Smooth muscle cell (in vitro differentiated cells): ENCODE measurements at regions not wholly inside any gene's neighbourhood (a gene's known extent, or its start where the extent isn't known, plus 50 kb on each side); places are given as distances from the start of the nearest gene placed in this dataset.

ENCODE experiments used
- DNase-seq: peaks from one replicate; lab custom pipeline; 2025; ENCODE audit not compliant: unreplicated experiment; lab: John Stamatoyannopoulos, UW
- H2AFZ ChIP-seq: fragments of 200-600 bp; sonication (generic); 2 replicates; pipeline ENCODE4 v1.6.0; 2016; ENCODE audit warnings: antibody characterized with exemption, low read depth, mild to moderate bottlenecking
- H3F3A ChIP-seq: fragments of 200-600 bp; sonication (generic); 2 replicates; pipeline ENCODE4 v1.6.0; 2017; ENCODE audit warnings: antibody characterized with exemption, low read depth
- H3K27ac ChIP-seq: fragments of 200-600 bp; sonication (generic); 2 replicates; pipeline ENCODE4 v1.5.1; 2016; ENCODE audit warnings: low read depth, mild to moderate bottlenecking
- H3K27me3 ChIP-seq: fragments of 200-600 bp; sonication (generic); 2 replicates; pipeline ENCODE4 v1.6.1; 2016; ENCODE audit warnings: low read depth, mild to moderate bottlenecking
- H3K36me3 ChIP-seq: fragments of 200-600 bp; sonication (generic); 2 replicates; pipeline ENCODE4 v1.5.1; 2016; ENCODE audit warnings: low read depth
- H3K4me1 ChIP-seq: fragments of 200-600 bp; sonication (generic); 2 replicates; pipeline ENCODE4 v1.5.1; 2016; ENCODE audit warnings: low read depth
- H3K4me2 ChIP-seq: fragments of 200-600 bp; sonication (generic); 2 replicates; pipeline ENCODE4 v1.6.0; 2016; ENCODE audit warnings: mild to moderate bottlenecking
- H3K4me3 ChIP-seq: fragments of 200-600 bp; sonication (generic); 2 replicates; pipeline ENCODE4 v1.5.1; 2016; ENCODE audit warnings: mild to moderate bottlenecking
- H3K79me2 ChIP-seq: fragments of 200-600 bp; sonication (generic); 2 replicates; pipeline ENCODE4 v1.6.0; 2016; ENCODE audit warnings: low read depth, mild to moderate bottlenecking
- H3K9ac ChIP-seq: fragments of 200-600 bp; sonication (generic); 2 replicates; pipeline ENCODE4 v1.6.0; 2016; ENCODE audit warnings: low read depth
- H3K9me3 ChIP-seq: fragments of 200-600 bp; sonication (generic); replicated peaks from 2 replicates; pipeline ENCODE4 v1.5.1; 2016; ENCODE audit warnings: low read depth
- H4K20me1 ChIP-seq: fragments of 200-600 bp; sonication (generic); 2 replicates; pipeline ENCODE4 v1.6.0; 2016; ENCODE audit warnings: low read depth
- WGBS: methylation state at CpG from one replicate; pipeline ENCODE4 v1.1.7; 2016; ENCODE audit warnings: low lambda C conversion rate; 5-methylcytosine and 5-hydroxymethylcytosine counted together
- TF ChIP-seq, protein P1 (sequence below): fragments of 200-600 bp; sonication (generic); IDR thresholded peaks from 2 replicates; pipeline ENCODE4 v1.5.1; 2017; ENCODE audit warnings: borderline replicate concordance, mild to moderate bottlenecking, antibody characterized with exemption; ENCODE audit not compliant: insufficient read depth, poor library complexity, severe bottlenecking

DNA sequence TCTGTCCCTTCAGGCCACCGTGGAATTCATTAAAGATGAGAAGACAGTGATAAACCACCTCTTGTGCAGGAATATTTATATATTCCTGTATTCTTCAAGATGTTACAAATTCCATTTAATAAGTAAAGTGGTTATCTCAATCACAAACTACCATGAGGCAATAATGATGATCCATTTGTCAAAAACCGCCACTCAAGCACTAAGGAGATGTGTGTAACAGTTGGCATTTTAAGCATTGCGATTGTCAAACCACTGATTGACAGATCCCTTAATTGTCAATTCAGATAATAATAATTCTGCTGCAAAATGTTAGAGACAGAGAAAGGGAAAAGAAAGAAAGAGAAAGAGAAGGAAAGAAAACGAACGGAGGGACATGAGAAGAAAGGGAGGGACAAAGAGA, 476.1 kb upstream of the RBFOX1 start:
- Histone ChIP-seq H3K36me3 (no peaks in the 10 kb centered on the region), H3K4me3 (no peak overlapping the region), H2AFZ (no peak overlapping the region), H3K79me2 (no peaks in the 10 kb centered on the region), H3K9ac (no peak overlapping the region), H3K4me2 (no peak overlapping the region), H3K27ac (no peak overlapping the region), H4K20me1 (no peaks in the 10 kb centered on the region), H3F3A (no peaks in the 10 kb centered on the region), H3K27me3 (peaks cover 46% of the 10 kb centered on the region), H3K4me1 (peaks cover 9% of the 10 kb centered on the region), H3K9me3 (no peaks in the 10 kb centered on the region)
- WGBS, result 77% methylated on average over 5 of the region's 5 CpGs
- no peak for DNase-seq
- TF ChIP-seq, protein P1, sequence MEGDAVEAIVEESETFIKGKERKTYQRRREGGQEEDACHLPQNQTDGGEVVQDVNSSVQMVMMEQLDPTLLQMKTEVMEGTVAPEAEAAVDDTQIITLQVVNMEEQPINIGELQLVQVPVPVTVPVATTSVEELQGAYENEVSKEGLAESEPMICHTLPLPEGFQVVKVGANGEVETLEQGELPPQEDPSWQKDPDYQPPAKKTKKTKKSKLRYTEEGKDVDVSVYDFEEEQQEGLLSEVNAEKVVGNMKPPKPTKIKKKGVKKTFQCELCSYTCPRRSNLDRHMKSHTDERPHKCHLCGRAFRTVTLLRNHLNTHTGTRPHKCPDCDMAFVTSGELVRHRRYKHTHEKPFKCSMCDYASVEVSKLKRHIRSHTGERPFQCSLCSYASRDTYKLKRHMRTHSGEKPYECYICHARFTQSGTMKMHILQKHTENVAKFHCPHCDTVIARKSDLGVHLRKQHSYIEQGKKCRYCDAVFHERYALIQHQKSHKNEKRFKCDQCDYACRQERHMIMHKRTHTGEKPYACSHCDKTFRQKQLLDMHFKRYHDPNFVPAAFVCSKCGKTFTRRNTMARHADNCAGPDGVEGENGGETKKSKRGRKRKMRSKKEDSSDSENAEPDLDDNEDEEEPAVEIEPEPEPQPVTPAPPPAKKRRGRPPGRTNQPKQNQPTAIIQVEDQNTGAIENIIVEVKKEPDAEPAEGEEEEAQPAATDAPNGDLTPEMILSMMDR, result no peak

DNA sequence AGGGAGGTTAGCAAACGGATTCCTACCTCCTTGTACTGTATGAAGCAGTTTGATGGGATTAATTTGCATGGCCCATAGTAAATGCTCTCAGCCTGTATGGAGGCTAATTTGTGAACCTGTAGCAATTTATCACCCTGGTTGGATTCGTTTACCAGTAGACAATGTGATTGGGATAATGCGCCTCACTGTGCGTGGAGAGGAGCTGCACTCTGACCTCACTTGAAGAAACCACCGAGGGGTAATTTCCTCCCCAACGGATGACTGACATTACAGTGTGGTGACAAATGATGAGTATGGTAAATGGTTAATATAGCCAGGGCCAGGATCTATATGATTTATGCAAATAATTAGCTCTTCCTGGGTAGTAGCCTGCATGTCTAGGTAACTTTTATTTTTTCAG, 479.1 kb upstream of the RBFOX1 start:
- WGBS, result 83% methylated on average over 6 of the region's 6 CpGs
- no peak for DNase-seq
- H3K27ac ChIP-seq, result no peak overlapping the region
- H2AFZ ChIP-seq, result no peak overlapping the region
- no peaks in the 10 kb centered on the region for H3K36me3 ChIP-seq
- H3K4me2 ChIP-seq, result no peak overlapping the region
- H3K4me1 ChIP-seq, result no peaks in the 10 kb centered on the region
- no peaks in the 10 kb centered on the region for H3F3A ChIP-seq
- H3K4me3 ChIP-seq, result no peak overlapping the region
- H3K27me3 ChIP-seq, result peaks cover 29% of the 10 kb centered on the region
- no peaks in the 10 kb centered on the region for H3K9me3 ChIP-seq
- H3K9ac ChIP-seq, result no peak overlapping the region
- no peaks in the 10 kb centered on the region for H4K20me1 ChIP-seq
- H3K79me2 ChIP-seq, result no peaks in the 10 kb centered on the region
- TF ChIP-seq, protein P1, result no peak

DNA sequence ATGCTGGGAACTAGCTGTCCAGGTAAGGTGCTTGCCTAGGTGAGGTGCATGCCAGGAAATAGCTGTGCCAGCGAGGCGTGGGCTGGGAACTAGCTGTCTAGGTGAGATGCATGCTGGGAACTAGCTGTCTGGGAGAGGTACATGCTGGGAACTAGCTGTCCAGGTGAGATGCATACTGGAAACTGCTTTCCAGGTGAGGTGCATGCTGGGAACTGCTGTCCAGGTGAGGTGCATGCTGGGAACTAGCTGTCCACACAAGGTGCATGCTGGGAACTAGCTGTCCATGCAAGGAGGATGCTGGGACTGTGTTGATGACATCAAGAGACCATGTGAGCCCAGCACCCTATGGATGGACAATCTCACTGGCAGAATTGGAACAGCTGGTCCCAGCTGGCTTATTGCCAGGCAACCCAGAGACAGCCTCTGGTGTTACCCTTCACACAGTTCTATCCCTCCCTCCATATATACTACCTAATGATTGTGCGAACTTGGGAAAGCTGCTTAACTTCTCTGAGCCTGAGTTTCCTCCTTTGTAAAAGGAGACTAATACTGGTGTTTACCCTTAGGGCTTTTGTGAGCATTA, 479.9 kb upstream of the RBFOX1 start:
- no peaks in the 10 kb centered on the region for H4K20me1 ChIP-seq
- no peaks in the 10 kb centered on the region for H3K36me3 ChIP-seq
- H3K4me2 ChIP-seq, result no peak overlapping the region
- H3K27ac ChIP-seq, result no peak overlapping the region
- no peak for DNase-seq
- H3K9me3 ChIP-seq, result no peaks in the 10 kb centered on the region
- no peaks in the 10 kb centered on the region for H3K4me1 ChIP-seq
- no peak overlapping the region for H3K4me3 ChIP-seq
- H3K27me3 ChIP-seq, result peaks cover 21% of the 10 kb centered on the region
- TF ChIP-seq, protein P1, result no peak
- H3F3A ChIP-seq, result no peaks in the 10 kb centered on the region
- 73% methylated on average over 3 of the region's 3 CpGs for WGBS
- H2AFZ ChIP-seq, result no peak overlapping the region
- no peaks in the 10 kb centered on the region for H3K79me2 ChIP-seq
- H3K9ac ChIP-seq, result no peak overlapping the region

DNA sequence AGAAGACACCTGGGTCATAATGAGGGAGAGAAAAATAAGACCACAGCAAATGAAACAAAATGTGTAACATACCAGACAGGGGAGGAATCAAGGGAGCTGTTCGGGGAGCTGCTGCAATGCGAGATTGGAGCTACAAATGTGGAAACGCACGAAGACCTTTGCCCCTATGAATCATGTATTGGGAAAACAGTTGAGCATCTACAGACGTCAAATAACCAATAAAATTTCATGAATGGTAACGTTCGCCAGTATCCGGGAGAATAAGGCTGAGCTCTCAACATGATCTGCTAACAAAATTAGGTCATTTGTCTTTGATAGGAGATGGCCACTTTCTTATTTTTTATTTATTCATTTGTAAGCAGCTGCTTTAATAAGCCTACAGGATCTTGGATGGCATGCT, 486.2 kb upstream of the RBFOX1 start:
- Histone ChIP-seq H2AFZ (no peak overlapping the region), H3F3A (no peaks in the 10 kb centered on the region), H3K9me3 (no peaks in the 10 kb centered on the region), H3K4me1 (no peaks in the 10 kb centered on the region), H3K4me2 (no peak overlapping the region), H3K4me3 (no peak overlapping the region), H3K36me3 (no peaks in the 10 kb centered on the region), H4K20me1 (no peaks in the 10 kb centered on the region), H3K9ac (no peak overlapping the region), H3K79me2 (no peaks in the 10 kb centered on the region), H3K27me3 (no peaks in the 10 kb centered on the region), H3K27ac (no peak overlapping the region)
- TF ChIP-seq, protein P1, result no peak
- no peak for DNase-seq
- WGBS, result 70% methylated on average over 8 of the region's 8 CpGs
